ENCODE measurements at regions not wholly inside any gene's neighbourhood (a gene's known extent, or its start where the extent isn't known, plus 50 kb on each side); places are given as distances from the start of the nearest gene placed in this dataset.

DNA sequence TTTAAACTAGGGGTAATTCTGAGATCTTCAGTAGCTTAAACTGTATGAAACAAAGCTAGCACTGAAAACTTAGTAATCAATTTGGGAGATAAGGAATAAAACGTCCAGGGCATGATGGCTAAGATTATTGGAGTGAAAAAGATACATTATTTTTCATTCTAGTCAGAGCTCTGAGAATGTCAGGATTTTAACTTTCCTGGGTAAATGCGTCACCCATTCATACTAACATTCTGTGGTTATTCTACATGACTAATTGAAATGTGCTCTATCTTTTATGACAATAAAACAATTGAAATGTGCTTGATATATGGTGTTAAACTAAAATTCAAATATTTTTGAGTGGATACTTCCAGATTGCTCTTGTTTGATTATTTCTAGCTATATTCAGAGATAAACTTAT is 626.0 kb downstream of the EDEM1 start:
- no peak overlapping the region for H3K4me3 ChIP-seq
- no peak overlapping the region for H3K27ac ChIP-seq (replicated peaks in 1 of 4)
- H3K36me3 ChIP-seq: no peaks in the 10 kb centered on the region
- intact Hi-C loops (cut with DNase I): no loop called here
- 43% methylated on average over 2 of the region's 2 CpGs for WGBS
- H3K9me3 ChIP-seq: no peaks in the 10 kb centered on the region
- TF ChIP-seq EP300 (IDR thresholded peaks at IDR 0.05): no peak
- TF ChIP-seq, protein P1, sequence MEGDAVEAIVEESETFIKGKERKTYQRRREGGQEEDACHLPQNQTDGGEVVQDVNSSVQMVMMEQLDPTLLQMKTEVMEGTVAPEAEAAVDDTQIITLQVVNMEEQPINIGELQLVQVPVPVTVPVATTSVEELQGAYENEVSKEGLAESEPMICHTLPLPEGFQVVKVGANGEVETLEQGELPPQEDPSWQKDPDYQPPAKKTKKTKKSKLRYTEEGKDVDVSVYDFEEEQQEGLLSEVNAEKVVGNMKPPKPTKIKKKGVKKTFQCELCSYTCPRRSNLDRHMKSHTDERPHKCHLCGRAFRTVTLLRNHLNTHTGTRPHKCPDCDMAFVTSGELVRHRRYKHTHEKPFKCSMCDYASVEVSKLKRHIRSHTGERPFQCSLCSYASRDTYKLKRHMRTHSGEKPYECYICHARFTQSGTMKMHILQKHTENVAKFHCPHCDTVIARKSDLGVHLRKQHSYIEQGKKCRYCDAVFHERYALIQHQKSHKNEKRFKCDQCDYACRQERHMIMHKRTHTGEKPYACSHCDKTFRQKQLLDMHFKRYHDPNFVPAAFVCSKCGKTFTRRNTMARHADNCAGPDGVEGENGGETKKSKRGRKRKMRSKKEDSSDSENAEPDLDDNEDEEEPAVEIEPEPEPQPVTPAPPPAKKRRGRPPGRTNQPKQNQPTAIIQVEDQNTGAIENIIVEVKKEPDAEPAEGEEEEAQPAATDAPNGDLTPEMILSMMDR (IDR thresholded peaks at IDR 0.05): no peak
- no peak for TF ChIP-seq POLR2A (IDR thresholded peaks at IDR 0.05; ENCODE audit: low read depth)
- TF ChIP-seq POLR2AphosphoS5 (IDR thresholded peaks at IDR 0.05): no peak
- no peak for DNase-seq (ENCODE audit: extremely low spot score)
- H3K4me1 ChIP-seq: no peaks in the 10 kb centered on the region
- no peaks in the 10 kb centered on the region for H3K27me3 ChIP-seq

DNA sequence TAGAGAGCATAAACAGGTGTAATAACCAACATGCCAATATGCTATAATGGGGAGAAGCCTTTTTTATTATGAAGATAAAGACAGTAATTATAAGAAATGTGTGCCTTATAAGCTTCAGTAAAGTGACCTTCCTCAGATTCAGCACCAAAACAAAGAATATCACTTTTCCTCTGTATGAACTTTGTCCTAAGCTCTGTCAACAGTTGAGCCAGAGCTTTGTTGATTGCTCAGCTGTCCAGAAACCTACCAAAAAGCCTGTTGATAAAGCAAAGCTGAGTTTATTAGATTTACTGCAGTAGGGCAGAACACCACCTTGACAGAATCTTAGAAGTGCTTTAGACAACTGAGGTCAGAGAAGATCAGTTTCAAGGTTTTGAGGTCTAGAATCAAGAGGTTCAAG is 635.3 kb downstream of the EDEM1 start:
- no peak overlapping the region for H3K27ac ChIP-seq (replicated peaks in 1 of 4)

DNA sequence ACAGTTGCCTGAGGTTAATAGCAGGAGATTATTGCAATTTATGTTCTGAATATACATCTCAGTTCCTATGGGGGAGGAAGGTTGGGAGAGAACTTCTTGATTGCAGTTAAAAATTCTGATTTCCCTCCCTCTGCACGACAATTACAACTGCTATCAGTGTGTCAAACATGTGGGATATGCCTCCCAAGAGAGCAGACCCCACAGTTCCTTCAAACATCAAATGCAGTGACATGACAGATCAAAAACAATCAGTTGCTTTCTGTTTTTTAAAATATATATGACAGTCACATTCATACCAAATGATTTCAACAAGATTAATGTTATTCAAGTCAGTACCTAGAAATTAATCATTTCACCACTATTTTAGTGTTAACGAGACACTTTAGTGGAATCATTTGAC is 639.0 kb downstream of the EDEM1 start:
- Histone ChIP-seq H3K4me1 (no peaks in the 10 kb centered on the region), H3K36me3 (no peaks in the 10 kb centered on the region), H3K9me3 (peaks cover 0 to 7% (median 0%) of the 10 kb centered on the region in 4 donors), H3K27ac (replicated peaks in 1 of 4) (no peak overlapping the region), H3K27me3 (no peaks in the 10 kb centered on the region), H3K4me3 (no peak overlapping the region)
- TF ChIP-seq EP300 (IDR thresholded peaks at IDR 0.05): no peak
- no peak for TF ChIP-seq POLR2A (IDR thresholded peaks at IDR 0.05; ENCODE audit: low read depth)
- TF ChIP-seq POLR2AphosphoS5 (IDR thresholded peaks at IDR 0.05): no peak
- TF ChIP-seq, protein P1 (IDR thresholded peaks at IDR 0.05): no peak
- intact Hi-C loops (cut with DNase I): no loop called here
- WGBS: 77% methylated on average over 2 of the region's 2 CpGs
- DNase-seq (ENCODE audit: extremely low spot score): no peak

More for the DNA sequence above, 635.3 kb downstream of the EDEM1 start:
- intact Hi-C loops (cut with DNase I): no loop called here
- no peak overlapping the region for H3K4me3 ChIP-seq
- TF ChIP-seq EP300 (IDR thresholded peaks at IDR 0.05): no peak
- TF ChIP-seq, protein P1 (IDR thresholded peaks at IDR 0.05): no peak
- TF ChIP-seq POLR2AphosphoS5 (IDR thresholded peaks at IDR 0.05): no peak
- no peak for TF ChIP-seq POLR2A (IDR thresholded peaks at IDR 0.05; ENCODE audit: low read depth)
- peaks cover 0 to 6% (median 0%) of the 10 kb centered on the region in 4 donors for H3K9me3 ChIP-seq
- H3K4me1 ChIP-seq: no peaks in the 10 kb centered on the region
- no peak for DNase-seq (ENCODE audit: extremely low spot score)
- H3K36me3 ChIP-seq: no peaks in the 10 kb centered on the region
- no peaks in the 10 kb centered on the region for H3K27me3 ChIP-seq

DNA sequence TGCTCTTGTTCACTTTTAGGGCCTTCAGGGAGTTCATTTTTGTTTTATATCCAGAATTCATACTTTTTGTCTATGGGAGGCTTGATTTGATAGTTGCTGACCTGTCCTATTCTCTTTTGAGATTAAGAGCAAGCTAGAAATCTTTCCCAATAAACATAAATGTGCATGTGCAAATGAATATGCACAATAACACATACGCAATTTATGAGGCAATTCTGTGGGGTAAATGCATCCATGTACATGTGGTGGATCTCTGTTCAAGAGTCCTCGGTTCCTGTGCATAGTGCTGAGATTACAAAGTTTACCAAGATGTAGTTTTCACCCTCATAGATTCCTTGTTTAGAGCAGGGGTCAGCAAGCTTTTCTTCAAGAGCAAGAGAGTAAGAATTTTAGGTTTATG is 640.7 kb downstream of the EDEM1 start:
- no peak for TF ChIP-seq EP300 (IDR thresholded peaks at IDR 0.05)
- no peak for TF ChIP-seq POLR2A (IDR thresholded peaks at IDR 0.05; ENCODE audit: low read depth)
- TF ChIP-seq, protein P1 (IDR thresholded peaks at IDR 0.05): no peak
- TF ChIP-seq POLR2AphosphoS5 (IDR thresholded peaks at IDR 0.05): no peak
- intact Hi-C loops (cut with DNase I): no loop called here
- H3K9me3 ChIP-seq: peaks cover 0 to 7% (median 0%) of the 10 kb centered on the region in 4 donors
- no peaks in the 10 kb centered on the region for H3K36me3 ChIP-seq
- WGBS: 80% methylated on average over 2 of the region's 2 CpGs
- H3K27me3 ChIP-seq: no peaks in the 10 kb centered on the region
- DNase-seq (ENCODE audit: extremely low spot score): no peak
- H3K4me1 ChIP-seq: no peaks in the 10 kb centered on the region
- H3K4me3 ChIP-seq: no peak overlapping the region
- H3K27ac ChIP-seq (replicated peaks in 1 of 4): no peak overlapping the region

DNA sequence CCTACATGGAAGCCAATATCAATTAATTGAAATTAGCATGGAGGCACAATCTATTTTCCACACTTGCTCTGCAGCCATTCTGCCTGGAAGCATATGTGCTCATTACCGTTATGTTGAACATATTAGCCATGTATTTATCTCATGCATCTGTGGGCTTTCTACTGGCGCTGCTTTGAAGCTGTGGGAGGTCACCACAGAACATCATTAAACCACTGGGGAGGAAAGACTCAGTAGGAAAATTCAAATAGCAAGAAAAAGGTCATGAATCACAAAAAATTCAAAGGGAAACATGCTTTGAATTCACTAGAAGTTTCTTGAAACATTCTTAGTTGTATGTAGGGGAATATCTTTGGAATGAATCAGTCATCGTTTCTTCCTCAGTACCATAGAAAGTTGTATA is 652.5 kb downstream of the EDEM1 start:
- Histone ChIP-seq H3K9me3 (no peaks in the 10 kb centered on the region), H3K4me1 (no peaks in the 10 kb centered on the region), H3K4me3 (no peak overlapping the region), H3K27ac (replicated peaks in 1 of 4) (no peak overlapping the region), H3K36me3 (no peaks in the 10 kb centered on the region), H3K27me3 (no peaks in the 10 kb centered on the region)
- intact Hi-C loops (cut with DNase I): no loop called here
- 83% methylated on average over 3 of the region's 3 CpGs for WGBS
- TF ChIP-seq POLR2A (IDR thresholded peaks at IDR 0.05; ENCODE audit: low read depth): no peak
- no peak for TF ChIP-seq EP300 (IDR thresholded peaks at IDR 0.05)
- TF ChIP-seq, protein P1 (IDR thresholded peaks at IDR 0.05): no peak
- no peak for TF ChIP-seq POLR2AphosphoS5 (IDR thresholded peaks at IDR 0.05)
- no peak for DNase-seq (ENCODE audit: extremely low spot score)
